CD4-positive, alpha-beta T cell (primary cell): ENCODE measurements at regions not wholly inside any gene's neighbourhood (a gene's known extent, or its start where the extent isn't known, plus 50 kb on each side); places are given as distances from the start of the nearest gene placed in this dataset.

Experiments
- ATAC-seq: fragments of 200-7000 bp; cut with Tn5 transposase; one replicate; pipeline ENCODE4 v1.10.0; 2022; ENCODE audit warnings: mild to moderate bottlenecking; ENCODE audit not compliant: poor library complexity
- CTCF ChIA-PET: fragments of 350-600 bp; sonication (Branson Sonifier 250); formaldehyde crosslinking; loops from one replicate; lab custom pipeline; 2021; ENCODE audit warnings: antibody characterized with exemption, inconsistent platforms; lab: Charles Lee
- POLR2A ChIA-PET: fragments of 350-600 bp; sonication (Branson Sonifier 250); formaldehyde crosslinking; loops from one replicate; lab custom pipeline; 2021; ENCODE audit warnings: antibody characterized with exemption, inconsistent platforms; lab: Charles Lee
- DNase-seq, 14 experiments: peaks; one replicate each; pipeline ENCODE4 v3.0.0-alpha.2; 2013 to 2020; ENCODE audit warnings: mixed read lengths in 2 of 14
- H3K27ac ChIP-seq, 2 donors: one replicate each; pipeline versions ENCODE4 v1.5.1 to v1.7.0; 2013; ENCODE audit warnings: low read length in 2 of 2, low read depth in 1 of 2, mild to moderate bottlenecking in 1 of 2
- H3K27me3 ChIP-seq, 2 experiments: 1 replicate in 1 of 2; 2 replicates in 1 of 2; pipeline versions ENCODE4 v1.6.1 to v1.7.0; 2013; ENCODE audit warnings: low read length in 2 of 2, control low read depth in 1 of 2, mild to moderate bottlenecking in 1 of 2, moderate library complexity in 1 of 2; ENCODE audit not compliant: insufficient read depth in 2 of 2, control insufficient read depth in 1 of 2
- H3K36me3 ChIP-seq: one replicate; pipeline ENCODE4 v1.6.1; 2013; ENCODE audit warnings: low read length, control low read depth; ENCODE audit not compliant: insufficient read depth
- H3K4me1 ChIP-seq: one replicate; pipeline ENCODE4 v1.6.1; 2013; ENCODE audit warnings: low read length, control low read depth; ENCODE audit not compliant: insufficient read depth
- H3K4me3 ChIP-seq: one replicate; pipeline ENCODE4 v1.5.1; 2013; ENCODE audit warnings: mild to moderate bottlenecking, low read length, moderate library complexity
- H3K9me3 ChIP-seq, 2 experiments: 1 replicate in 1 of 2; 2 replicates in 1 of 2; pipeline versions ENCODE4 v1.6.1 to v1.7.0; 2013; ENCODE audit warnings: low read length in 2 of 2, mild to moderate bottlenecking in 2 of 2, control low read depth in 1 of 2, moderate library complexity in 1 of 2; ENCODE audit not compliant: control insufficient read depth in 1 of 2, insufficient read depth in 1 of 2
- H3K27ac Mint-ChIP-seq: one replicate; pipeline ENCODE4 v1.8.0; 2020; ENCODE audit warnings: mixed read lengths
- H3K27me3 Mint-ChIP-seq: one replicate; pipeline ENCODE4 v1.8.0; 2021; ENCODE audit warnings: mixed read lengths
- H3K36me3 Mint-ChIP-seq: one replicate; pipeline ENCODE4 v1.8.0; 2021; ENCODE audit warnings: low read depth, mixed read lengths
- H3K4me1 Mint-ChIP-seq: one replicate; pipeline ENCODE4 v1.8.0; 2021; ENCODE audit warnings: low read depth, mixed read lengths
- H3K4me3 Mint-ChIP-seq: one replicate; pipeline ENCODE4 v1.8.0; 2020; ENCODE audit warnings: mild to moderate bottlenecking, mixed read lengths
- H3K9me3 Mint-ChIP-seq: one replicate; pipeline ENCODE4 v1.8.0; 2020; ENCODE audit warnings: mixed read lengths
- CTCF ChIP-seq: fragments of 200-600 bp; IDR thresholded peaks from one replicate; pipeline ENCODE4 v1.8.0; 2022; ENCODE audit warnings: antibody characterized with exemption, mild to moderate bottlenecking
- intact Hi-C, 2 experiments: fragments of 100-400 bp; cut with DNase I in 1 of 2; cut with micrococcal nuclease in 1 of 2; formaldehyde crosslinking; loops; one replicate each; pipeline versions ENCODE4 v1.15.1 to v1.9.0; 2023 to 2025; cut with DNase I, micrococcal nuclease

GRCh38 chr9:30943446-30944224, 1440.8 kb upstream of the ACO1 start:
- no peaks in the 10 kb centered on the region for H3K27me3 ChIP-seq

GRCh38 chr9:30944225-30944569, 1440.2 kb upstream of the ACO1 start:
- peaks cover 3% of the 10 kb centered on the region for H3K9me3 Mint-ChIP-seq
- H3K4me1 Mint-ChIP-seq = no peaks in the 10 kb centered on the region
- H3K36me3 Mint-ChIP-seq = no peaks in the 10 kb centered on the region
- no peak for TF ChIP-seq CTCF
- Histone ChIP-seq H3K4me3 (no peak overlapping the region), H3K4me1 (no peaks in the 10 kb centered on the region), H3K36me3 (no peaks in the 10 kb centered on the region), H3K27ac (no peak overlapping the region), H3K9me3 (peaks cover 0 to 12% of the 10 kb centered on the region in 2 experiments), H3K27me3 (no peaks in the 10 kb centered on the region)
- H3K27ac Mint-ChIP-seq = no peak overlapping the region
- CTCF ChIA-PET = no interaction called here
- no peaks in the 10 kb centered on the region for H3K27me3 Mint-ChIP-seq
- intact Hi-C loops = no loop called here
- no peak overlapping the region for H3K4me3 Mint-ChIP-seq
- ATAC-seq (no peak), DNase-seq (no peak)
- POLR2A ChIA-PET = no interaction called here

More at GRCh38 chr9:30943446-30944224, 1440.8 kb upstream of the ACO1 start:
- no peak overlapping the region for H3K27ac ChIP-seq
- Mint-ChIP-seq H3K27me3 (no peaks in the 10 kb centered on the region), H3K36me3 (no peaks in the 10 kb centered on the region), H3K4me3 (no peak overlapping the region), H3K27ac (no peak overlapping the region), H3K4me1 (no peaks in the 10 kb centered on the region), H3K9me3 (no peaks in the 10 kb centered on the region)
- no peaks in the 10 kb centered on the region for H3K4me1 ChIP-seq
- DNase-seq (no peak), ATAC-seq (no peak)
- TF ChIP-seq CTCF = no peak
- H3K36me3 ChIP-seq = no peaks in the 10 kb centered on the region
- ChIA-PET CTCF (no interaction called here), POLR2A (no interaction called here)
- H3K4me3 ChIP-seq = no peak overlapping the region
- intact Hi-C loops = no loop called here
- H3K9me3 ChIP-seq = peaks cover 0 to 12% of the 10 kb centered on the region in 2 experiments

- Histone ChIP-seq H3K9me3 (peaks cover 0 to 12% of the 10 kb centered on the region in 2 experiments), H3K36me3 (no peaks in the 10 kb centered on the region), H3K27me3 (no peaks in the 10 kb centered on the region), H3K4me1 (no peaks in the 10 kb centered on the region), H3K27ac (no peak overlapping the region), H3K4me3 (no peak overlapping the region)
- POLR2A ChIA-PET = no interaction called here
- Mint-ChIP-seq H3K27ac (no peak overlapping the region), H3K4me3 (no peak overlapping the region), H3K9me3 (peaks cover 3% of the 10 kb centered on the region), H3K4me1 (no peaks in the 10 kb centered on the region), H3K36me3 (no peaks in the 10 kb centered on the region), H3K27me3 (no peaks in the 10 kb centered on the region)
- CTCF ChIA-PET = no interaction called here
- no peak for TF ChIP-seq CTCF
- ATAC-seq (no peak), DNase-seq (no peak)
- intact Hi-C loops = no loop called here
Measured at GRCh38 chr9:30944741-30945280, 1439.6 kb upstream of the ACO1 start.
